GM19455 (cell line): ENCODE measurements at regions not wholly inside any gene's neighbourhood (a gene's known extent, or its start where the extent isn't known, plus 50 kb on each side); places are given as distances from the start of the nearest gene placed in this dataset.

Experiments used
- ATAC-seq: cut with Tn5 transposase; IDR thresholded peaks from one replicate; pipeline ENCODE4 v1.9.1; 2021; ENCODE audit not compliant: unreplicated experiment

GRCh38 chr2:234308813-234309195 lies 188.1 kb downstream of the ARL4C start:
- ATAC-seq, result peak; percentile 91

- no peak for ATAC-seq
Measured at GRCh38 chr2:234308073-234308812, 188.6 kb downstream of the ARL4C start.

- no peak for ATAC-seq
Measured at GRCh38 chr2:234307322-234307961, 189.4 kb downstream of the ARL4C start.

GRCh38 chr2:234306426-234307173 lies 190.3 kb downstream of the ARL4C start:
- ATAC-seq, result no peak

- ATAC-seq, result no peak
Measured at GRCh38 chr2:234305846-234306245, 191.0 kb downstream of the ARL4C start.

GRCh38 chr2:234304950-234305349 lies 191.9 kb downstream of the ARL4C start:
- ATAC-seq, result no peak

- no peak for ATAC-seq
Measured at GRCh38 chr2:234302664-234302991, 194.3 kb downstream of the ARL4C start.

GRCh38 chr2:234300932-234301823 lies 195.7 kb downstream of the ARL4C start:
- ATAC-seq, result no peak

GRCh38 chr2:234300391-234300925 lies 196.4 kb downstream of the ARL4C start:
- no peak for ATAC-seq

- ATAC-seq, result no peak
Measured at GRCh38 chr2:234298918-234299317, 198.0 kb downstream of the ARL4C start.

- ATAC-seq, result no peak
Measured at GRCh38 chr2:234296991-234297390, 199.9 kb downstream of the ARL4C start.

GRCh38 chr2:234293973-234294372 lies 202.9 kb downstream of the ARL4C start:
- ATAC-seq, result no peak

- ATAC-seq, result peak; percentile 17
Measured at GRCh38 chr2:234292962-234293243, 204.0 kb downstream of the ARL4C start.

- ATAC-seq, result peak; percentile 62
Measured at GRCh38 chr2:234292205-234292961, 204.5 kb downstream of the ARL4C start.

GRCh38 chr2:234291765-234292204 lies 205.1 kb downstream of the ARL4C start:
- ATAC-seq, result peak; percentile 18

- peak; percentile 47 for ATAC-seq
Measured at GRCh38 chr2:234290671-234291070, 206.2 kb downstream of the ARL4C start.

- no peak for ATAC-seq
Measured at GRCh38 chr2:234289834-234290590, 206.9 kb downstream of the ARL4C start.

GRCh38 chr2:234288974-234289455 lies 207.9 kb downstream of the ARL4C start:
- no peak for ATAC-seq

GRCh38 chr2:234287650-234288049 lies 209.2 kb downstream of the ARL4C start:
- no peak for ATAC-seq
